Germinal center (tissue), 1 donor: ENCODE measurements at regions not wholly inside any gene's neighbourhood (a gene's known extent, or its start where the extent isn't known, plus 50 kb on each side); places are given as distances from the start of the nearest gene placed in this dataset.

ENCODE experiments used
- DNase-seq: peaks from one replicate; pipeline ENCODE4 v3.0.0; 2012; ENCODE audit warnings: mixed read lengths, low spot score

- no peak for DNase-seq
Measured at GRCh38 chr5:144815131-144815530, 644.5 kb downstream of the KCTD16 start.

GRCh38 chr5:144812763-144813162, 642.1 kb downstream of the KCTD16 start:
- DNase-seq = no peak

- no peak for DNase-seq
Measured at GRCh38 chr5:144800169-144800568, 629.5 kb downstream of the KCTD16 start.

- no peak for DNase-seq
Measured at GRCh38 chr5:144798595-144798994, 627.9 kb downstream of the KCTD16 start.

- DNase-seq = no peak
Measured at GRCh38 chr5:144794922-144795321, 624.2 kb downstream of the KCTD16 start.

- DNase-seq = no peak
Measured at GRCh38 chr5:144788556-144788955, 617.9 kb downstream of the KCTD16 start.

GRCh38 chr5:144788046-144788445, 617.4 kb downstream of the KCTD16 start:
- no peak for DNase-seq

- DNase-seq = no peak
Measured at GRCh38 chr5:144779368-144779767, 608.7 kb downstream of the KCTD16 start.

- DNase-seq = no peak
Measured at GRCh38 chr5:144778561-144778960, 607.9 kb downstream of the KCTD16 start.

- no peak for DNase-seq
Measured at GRCh38 chr5:144774197-144774596, 603.5 kb downstream of the KCTD16 start.

- no peak for DNase-seq
Measured at GRCh38 chr5:144773628-144774027, 603.0 kb downstream of the KCTD16 start.

- no peak for DNase-seq
Measured at GRCh38 chr5:144771802-144772201, 601.1 kb downstream of the KCTD16 start.

GRCh38 chr5:144742361-144742760, 571.7 kb downstream of the KCTD16 start:
- DNase-seq = no peak

GRCh38 chr5:144731786-144732185, 561.1 kb downstream of the KCTD16 start:
- no peak for DNase-seq

GRCh38 chr5:144712090-144712489, 541.4 kb downstream of the KCTD16 start:
- DNase-seq = peak; percentile 5

- no peak for DNase-seq
Measured at GRCh38 chr5:144711172-144711571, 540.5 kb downstream of the KCTD16 start.

- peak; percentile 5 for DNase-seq
Measured at GRCh38 chr5:144710637-144711036, 540.0 kb downstream of the KCTD16 start.

- no peak for DNase-seq
Measured at GRCh38 chr5:144703776-144704175, 533.1 kb downstream of the KCTD16 start.

GRCh38 chr5:144698484-144698883, 527.8 kb downstream of the KCTD16 start:
- DNase-seq = no peak

GRCh38 chr5:144697847-144698262, 527.2 kb downstream of the KCTD16 start:
- DNase-seq = no peak

GRCh38 chr5:144691936-144692335, 521.3 kb downstream of the KCTD16 start:
- DNase-seq = no peak

GRCh38 chr5:144684899-144685298, 514.2 kb downstream of the KCTD16 start:
- no peak for DNase-seq

GRCh38 chr5:144680711-144681110, 510.0 kb downstream of the KCTD16 start:
- DNase-seq = no peak

- DNase-seq = no peak
Measured at GRCh38 chr5:144671066-144671465, 500.4 kb downstream of the KCTD16 start.

GRCh38 chr5:144659634-144660227, 489.1 kb downstream of the KCTD16 start:
- no peak for DNase-seq
